ENCODE measurements at regions not wholly inside any gene's neighbourhood (a gene's known extent, or its start where the extent isn't known, plus 50 kb on each side); places are given as distances from the start of the nearest gene placed in this dataset.
A peak's percentile ranks its signal among the peaks of the same experiment; 100 is the strongest.
"Not testable (repeated sequence)": the region's sequence is repeated elsewhere in the genome, so short reads cannot be mapped to it uniquely, and the experiment has no call there.

DNA sequence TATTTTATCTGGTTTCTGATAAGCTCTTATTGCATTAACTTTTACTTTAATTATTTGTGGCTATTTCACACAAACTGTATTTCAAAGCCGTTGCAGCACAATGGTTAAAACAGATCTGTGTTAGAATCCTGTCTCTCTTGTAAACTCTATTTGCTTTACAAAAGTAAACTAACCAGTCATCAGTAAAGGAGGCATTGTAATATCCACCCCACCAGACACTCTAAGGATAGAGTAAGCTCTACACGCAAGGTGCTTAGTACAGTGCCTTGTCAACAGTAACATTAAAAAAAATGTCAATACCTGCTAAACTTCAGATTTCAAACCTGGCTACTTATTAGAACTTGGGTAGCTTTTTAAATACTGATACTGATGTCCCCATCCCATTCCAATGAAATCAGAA, 228.4 kb downstream of the RCHY1 start:
- DNase-seq = no peak

DNA sequence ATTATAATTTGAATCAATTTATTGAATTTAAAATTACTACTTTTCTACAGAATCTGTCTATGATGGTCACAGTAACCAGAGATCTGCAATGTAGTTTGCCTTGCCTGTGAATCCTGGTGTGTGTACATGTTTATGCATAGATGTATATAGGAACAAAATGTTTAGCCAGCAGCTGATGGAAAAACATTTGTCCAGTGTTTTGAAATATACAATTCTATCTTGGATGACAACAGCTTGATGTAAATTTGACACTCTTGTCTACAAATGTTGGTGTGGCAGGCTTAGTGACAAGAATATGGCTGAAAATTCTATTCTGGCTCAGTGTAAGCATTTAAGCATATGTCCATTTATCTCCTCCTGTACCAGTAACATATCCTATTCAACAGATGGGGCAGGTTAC, 229.4 kb downstream of the RCHY1 start:
- no peak for DNase-seq

DNA sequence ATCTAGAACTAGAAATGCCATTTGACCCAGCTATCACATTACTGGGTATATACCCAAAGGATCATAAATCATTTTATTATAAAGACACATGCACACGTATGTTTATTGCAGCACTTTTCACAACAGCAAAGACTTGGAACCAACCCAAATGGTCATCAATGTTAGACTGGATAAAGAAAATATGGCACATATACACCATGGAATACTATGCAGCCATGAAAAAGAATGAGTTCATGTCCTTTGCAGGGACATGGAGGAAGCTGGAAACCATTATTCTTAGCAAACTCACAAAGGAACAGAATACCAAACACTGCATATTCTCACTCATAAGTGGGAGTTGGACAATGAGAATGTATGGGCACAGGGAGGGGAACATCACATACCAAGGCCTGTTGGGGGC, 233.7 kb downstream of the RCHY1 start:
- not testable (repeated sequence) for DNase-seq

DNA sequence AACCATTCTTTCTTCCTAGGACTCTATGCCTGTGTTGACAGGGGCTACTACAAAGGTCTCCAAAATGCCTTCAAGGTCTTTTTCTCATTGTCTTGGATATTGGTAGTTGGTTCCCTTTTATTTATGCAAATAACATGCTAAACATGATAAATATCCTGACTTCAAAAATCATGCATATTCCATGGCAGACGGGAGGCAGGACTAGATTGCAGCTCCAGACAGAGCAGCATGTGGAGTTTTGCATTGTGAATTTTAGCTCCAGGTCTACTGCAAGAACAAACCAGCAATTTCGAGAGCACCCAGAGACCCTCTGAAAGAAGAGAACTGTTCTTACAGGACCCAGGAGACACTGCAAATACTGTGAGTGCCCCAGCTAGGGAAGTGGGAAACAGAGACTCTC, 254.9 kb downstream of the RCHY1 start:
- DNase-seq = no peak

DNA sequence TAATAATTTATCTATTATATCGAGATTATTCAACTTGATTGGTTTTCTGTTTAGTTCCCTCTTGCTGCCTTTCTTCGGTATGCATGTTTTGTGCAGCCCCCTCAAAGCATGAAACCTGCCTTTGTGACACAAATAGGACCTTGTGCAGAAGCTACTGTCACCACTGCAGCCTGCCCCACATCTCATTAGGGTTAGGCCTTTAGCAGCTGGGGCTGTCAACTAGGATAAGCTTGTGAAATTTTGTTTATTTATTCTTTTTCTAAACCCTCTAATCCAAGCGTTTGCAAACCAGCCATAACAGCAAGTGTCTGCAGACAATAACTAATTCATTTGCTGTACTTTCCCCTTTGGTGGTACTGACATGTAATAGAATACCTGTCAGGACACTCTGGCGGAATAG, 258.9 kb downstream of the RCHY1 start:
- DNase-seq = no peak

DNA sequence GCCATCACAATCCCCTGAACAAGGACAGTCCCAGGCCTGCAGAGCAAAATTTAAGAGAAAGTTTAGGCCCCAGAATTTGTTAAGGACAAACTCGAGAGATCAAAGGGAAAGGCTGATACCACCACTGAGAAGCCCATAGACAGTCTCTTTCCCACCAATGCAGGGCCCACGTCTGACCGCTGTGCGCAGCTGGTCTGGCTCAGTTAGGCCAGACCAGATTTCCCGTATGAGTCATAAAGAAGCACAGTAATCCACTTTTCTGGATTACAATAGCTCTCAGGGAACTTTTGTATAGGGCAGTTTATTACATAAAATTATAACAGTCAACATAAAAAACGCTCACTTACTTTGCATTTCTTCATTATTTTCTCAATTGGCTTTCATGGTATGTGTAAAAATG, 259.5 kb downstream of the RCHY1 start:
- no peak for DNase-seq

DNA sequence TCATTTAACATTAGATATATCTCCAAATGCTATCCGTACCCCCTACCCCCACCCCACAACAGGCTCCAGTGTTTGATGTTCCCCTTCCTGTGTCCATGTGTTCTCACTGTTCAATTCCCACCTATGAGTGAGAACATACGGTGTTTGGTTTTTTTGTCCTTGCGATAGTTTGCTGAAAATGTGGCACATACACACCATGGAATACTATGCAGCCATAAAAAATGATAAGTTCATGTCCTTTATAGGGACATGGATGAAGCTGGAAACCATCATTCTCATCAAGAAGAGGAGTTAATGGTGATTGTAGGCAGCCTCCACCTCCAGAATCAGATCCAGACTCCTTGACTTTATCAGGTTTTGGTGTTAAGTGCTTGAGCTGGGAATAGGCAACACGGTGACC, 261.1 kb downstream of the RCHY1 start:
- not testable (repeated sequence) for DNase-seq

DNA sequence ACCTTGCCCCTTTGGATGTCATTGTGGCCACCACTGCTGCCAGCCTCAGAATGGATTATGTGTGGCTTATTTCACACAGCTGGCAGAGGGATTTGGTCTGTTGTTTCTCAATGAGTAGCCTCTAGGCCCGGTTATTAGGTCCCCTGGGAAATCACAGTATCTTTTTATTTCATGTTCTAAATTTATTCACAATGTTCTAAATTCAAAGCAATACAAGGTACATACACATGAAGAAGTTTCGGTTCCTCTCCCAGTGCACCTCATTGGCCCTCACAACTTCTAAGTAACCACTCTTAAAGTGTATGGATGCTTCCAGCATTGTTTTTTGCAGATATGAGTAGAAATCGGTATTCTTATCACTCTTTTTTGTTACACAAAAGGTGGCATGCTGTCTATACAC, 262.7 kb downstream of the RCHY1 start:
- DNase-seq = no peak

DNA sequence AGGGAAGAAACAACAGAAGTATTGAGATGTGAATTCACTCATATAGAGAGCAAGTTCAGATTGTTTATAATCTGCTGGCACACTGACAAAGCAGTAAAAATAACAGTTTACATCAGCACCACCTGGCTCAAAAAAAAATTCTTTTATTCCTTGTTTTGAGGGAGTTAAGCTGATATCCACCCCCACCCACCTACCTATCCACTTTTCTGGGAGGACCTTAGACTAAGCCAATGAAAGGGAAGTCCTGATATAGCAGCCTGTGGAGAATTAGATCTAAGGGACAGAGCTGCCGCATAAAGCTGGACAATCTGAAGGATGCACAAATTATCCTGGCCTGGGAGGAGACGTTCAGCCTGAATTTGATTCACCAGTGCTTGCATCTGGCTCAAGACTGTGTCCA, 264.5 kb downstream of the RCHY1 start:
- no peak for DNase-seq

DNA sequence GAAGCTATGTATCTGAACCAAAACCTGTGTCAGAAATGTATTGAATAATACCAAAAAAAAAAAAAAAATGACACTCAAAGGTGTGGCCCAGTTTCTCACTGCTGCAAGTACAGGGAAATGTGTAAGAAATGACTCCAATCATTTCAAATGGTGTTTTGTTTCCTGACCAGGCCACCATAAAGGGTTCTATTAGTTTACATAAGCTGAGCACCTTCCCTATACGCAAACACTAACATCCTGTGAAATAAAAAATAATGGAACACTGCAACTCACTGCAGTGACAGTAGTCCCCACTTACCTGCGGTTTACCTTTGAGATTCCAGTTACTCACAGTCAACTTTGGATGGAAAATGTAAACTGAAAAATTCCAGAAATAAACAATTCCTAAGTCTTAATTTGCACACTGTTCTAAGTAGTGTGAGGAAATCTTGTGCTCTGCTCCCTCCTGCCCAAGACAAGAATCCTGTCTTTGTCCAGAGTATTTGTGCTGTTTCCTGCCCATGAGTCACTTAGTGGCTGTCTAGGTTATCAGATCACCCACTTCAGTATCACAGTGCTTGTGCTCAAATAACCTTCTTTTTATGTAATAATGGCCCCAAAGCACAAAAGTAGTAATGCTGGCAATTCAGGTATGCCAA, 265.3 kb downstream of the RCHY1 start:
- peak; percentile 35 for DNase-seq

DNA sequence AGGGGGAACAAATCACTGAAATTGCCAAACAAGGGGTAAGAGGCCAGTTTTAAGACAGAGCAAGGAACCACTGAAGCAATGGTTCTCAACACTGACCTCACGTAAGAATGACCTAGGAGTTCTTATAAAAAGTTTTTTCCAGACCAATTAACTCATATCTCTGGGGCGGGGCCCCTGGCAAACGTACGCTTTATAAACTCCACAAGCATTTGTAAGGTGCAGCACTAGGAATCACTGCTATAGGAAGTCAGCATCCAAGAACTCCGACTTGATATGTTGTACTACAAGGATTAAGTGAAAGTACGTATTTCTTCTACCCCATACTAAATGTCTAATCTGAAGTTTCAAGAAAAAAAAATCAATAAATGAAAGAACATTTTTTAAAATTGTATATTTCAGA, 269.9 kb downstream of the RCHY1 start:
- no peak for DNase-seq

DNA sequence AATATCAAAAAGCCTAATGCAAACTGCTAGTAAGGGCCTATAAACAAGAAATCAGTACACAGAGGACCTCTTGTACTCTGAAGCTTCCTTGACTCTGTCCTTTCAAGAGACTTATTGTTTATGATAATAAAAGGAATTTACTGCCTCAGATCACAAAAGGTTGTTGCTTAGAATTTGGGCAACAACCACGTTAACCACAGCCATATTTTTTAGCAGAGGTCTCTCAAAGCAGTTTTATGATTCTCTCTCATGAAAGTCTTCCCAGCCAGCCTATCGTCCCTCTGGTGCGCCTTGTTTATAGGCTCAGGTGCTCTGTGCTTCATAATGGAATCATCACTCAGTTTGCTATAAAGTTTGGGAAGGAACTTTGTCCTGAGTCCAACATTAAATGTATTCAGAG, 270.6 kb downstream of the RCHY1 start:
- no peak for DNase-seq

DNA sequence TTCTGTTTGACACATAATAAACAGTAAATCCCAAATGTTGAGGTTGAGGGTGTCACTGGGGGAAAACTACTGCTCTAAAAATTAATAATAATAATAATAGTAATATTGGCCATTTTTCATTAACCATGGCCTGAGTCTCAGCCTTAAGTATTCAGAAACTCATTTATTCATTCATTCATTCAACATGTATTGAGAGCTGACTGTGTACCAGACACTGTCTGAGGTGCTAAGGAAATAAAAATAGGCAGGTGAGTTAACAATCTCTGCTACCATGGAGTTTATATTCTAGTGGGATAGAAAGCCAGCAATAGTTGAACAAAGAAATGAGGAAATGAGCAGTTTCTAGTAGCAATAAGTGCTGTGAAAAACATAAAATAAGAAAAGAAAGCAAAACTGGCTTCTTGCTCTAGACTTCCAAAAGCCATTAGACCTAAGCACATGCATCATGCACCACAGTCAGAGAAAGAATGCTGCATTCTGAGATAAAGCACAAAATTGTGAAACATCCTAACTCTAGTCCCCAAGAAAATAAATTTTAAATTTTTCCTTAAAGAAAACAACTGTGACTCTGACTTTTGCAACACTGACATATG, 278.7 kb downstream of the RCHY1 start:
- DNase-seq = no peak

DNA sequence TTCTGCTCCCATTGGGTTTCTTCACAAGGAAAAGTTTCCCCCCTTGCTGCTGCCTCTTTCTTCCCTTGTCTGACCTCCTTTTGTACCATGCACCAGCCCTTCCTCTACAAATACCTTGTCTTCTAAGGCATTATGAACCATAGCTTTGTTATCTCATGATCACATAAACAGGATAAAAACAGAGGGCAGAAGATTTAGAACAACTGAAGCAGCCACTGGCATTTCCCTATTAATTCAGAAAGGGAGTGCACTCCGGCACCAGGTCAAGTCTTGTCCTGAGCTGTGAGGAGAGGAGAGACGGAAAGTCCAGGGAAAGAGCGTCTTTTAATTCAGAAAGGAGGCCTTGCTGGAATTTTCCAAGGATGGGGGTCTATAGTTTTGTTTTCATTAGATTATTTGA, 281.7 kb downstream of the RCHY1 start:
- no peak for DNase-seq

DNA sequence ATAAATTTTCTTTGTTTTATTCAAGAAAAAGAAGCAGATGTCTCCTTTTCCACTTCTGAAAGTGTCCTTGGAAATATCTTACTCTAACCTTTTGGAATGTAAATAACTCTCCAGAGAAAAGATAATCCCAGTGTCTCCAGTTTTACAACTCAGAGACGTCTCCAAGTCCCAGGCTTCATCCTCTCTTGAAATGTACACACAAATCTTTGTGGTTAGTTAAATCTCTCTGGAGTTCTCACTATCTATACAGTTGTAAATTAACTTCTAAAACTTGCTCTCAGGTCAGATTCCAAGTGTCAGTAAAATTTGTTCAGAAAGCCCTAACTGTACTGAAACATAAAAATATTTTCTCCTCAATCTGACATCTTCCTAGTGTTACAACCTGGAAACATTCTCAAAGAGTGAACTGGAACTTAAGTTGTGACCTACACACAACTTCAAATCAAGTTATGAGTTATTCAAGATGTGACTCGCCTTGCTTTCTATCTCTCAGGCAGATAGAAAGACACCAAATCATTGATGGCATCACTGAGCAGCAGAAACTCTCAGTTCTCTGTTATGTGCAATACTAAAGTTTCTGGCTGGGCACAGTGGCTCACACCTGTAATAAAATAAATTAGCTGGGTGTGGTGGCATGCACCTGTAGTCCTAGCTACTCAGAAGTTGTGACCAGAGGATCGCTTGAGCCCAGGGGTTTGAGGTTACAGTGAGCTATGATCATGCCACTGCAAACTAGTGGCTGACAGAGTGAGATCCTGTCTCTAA, 284.2 kb downstream of the RCHY1 start:
- DNase-seq = no peak

DNA sequence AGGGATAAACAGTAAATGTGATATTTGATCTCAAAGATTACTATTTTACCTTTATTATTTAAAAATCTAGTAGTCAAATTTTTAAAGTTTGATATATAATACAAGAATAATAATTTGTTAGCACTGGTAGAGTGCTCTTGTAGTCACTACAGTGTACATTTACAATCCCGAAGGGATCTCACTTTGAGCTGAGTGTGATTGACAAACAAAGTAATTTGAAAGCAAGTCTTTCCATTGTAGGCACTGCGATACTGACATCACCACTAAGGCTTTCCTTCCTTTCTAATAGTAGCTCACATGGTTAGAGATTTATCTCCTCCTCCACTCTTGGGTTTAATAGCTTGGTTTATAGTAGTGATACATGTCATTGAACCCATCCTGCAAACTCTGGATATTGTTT, 280.6 kb downstream of the PARM1 start:
- no peak for DNase-seq

DNA sequence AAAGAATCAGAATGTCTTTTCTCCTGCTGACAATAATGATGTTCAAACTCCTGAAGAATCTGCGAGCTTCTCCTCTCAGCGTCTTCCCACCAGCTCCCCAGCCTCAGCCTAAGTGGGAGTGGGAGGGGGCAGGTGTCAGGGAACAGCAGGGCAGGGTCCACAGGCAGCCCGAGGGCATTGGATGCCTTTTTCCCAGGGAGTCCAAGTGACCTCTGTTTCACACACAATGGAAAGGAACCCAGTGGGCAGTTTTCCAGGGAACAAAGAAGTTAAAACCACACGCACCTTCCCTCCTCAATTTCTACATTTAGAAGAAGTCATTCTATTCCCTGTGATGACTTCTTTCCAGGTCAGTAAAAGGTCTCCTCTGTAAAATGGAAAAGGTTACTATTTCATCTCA, 278.5 kb downstream of the PARM1 start:
- DNase-seq = no peak

DNA sequence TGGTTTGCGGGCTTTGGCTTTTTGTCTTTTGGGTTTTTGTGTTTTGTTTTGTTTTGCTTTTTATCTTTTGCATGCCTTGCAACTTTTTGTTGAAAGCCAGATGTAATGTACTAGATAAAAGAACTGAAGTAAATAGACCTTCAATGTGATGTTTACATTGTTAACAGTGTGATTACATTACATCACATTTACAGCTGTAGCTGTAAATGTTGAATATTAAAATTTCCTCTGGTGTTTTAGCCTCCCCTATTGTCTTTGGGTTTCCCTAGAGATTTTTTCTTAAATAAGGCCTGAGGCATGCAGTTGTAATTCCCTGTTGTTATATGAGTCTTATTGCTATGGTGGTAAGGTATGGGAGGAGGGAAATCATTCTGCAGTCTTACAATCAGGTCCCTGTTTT, 275.0 kb downstream of the PARM1 start:
- DNase-seq = no peak

DNA sequence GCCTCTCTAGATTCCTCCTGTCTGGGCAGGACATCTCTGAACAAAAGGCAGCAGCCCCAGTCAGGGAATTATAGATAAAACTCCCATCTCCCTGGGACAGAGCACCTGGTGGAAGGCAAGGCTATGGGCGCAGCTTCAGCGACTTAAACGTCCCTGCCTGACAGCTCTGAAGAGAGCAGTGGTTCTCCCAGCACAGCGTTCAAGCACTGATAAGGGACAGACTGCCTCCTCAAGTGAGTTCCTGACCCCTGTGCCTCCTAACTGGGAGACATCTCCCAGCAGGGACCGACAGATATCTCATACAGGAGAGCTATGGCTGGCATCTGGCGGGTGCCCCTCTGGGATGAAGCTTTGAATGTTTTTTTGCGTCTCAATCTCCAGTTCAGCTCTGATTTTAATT, 262.2 kb downstream of the PARM1 start:
- no peak for DNase-seq

DNA sequence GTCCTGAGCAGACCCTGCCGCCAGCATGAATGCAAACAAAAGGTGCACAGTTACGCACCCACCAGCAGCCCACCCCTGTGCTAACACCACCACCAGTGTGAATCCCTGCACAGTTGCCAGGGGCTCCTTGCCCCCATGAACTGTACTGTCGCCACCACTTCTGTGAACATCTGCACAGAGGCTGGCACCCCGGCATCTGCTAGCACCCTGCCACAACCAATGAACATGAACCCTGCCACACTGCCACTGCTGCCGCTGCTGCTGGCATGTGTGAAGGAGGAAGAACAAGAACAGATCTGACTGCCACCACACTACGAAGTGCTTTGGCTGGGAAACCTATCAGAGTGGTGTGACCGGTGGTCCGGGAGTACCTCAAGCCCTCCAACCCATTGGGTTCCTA, 261.3 kb downstream of the PARM1 start:
- DNase-seq = no peak

DNA sequence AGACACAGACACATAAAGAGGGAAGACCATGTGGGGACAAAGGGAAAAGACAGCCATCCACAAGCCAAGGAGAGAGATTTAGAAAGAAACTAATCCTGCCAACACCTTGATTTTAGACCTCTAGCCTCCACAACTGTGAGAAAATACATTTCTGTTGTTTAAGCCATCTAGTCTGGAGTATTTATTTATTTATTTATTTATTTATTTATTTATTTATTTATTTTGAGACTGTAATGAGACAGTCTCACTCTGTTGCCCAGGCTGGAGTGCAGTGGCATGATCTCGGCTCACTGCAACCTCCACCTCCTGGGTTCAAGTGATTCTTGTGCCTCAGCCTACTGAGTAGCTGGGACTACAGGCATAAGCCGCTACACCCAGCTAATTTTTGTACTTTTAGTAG, 259.3 kb downstream of the PARM1 start:
- DNase-seq = not testable (repeated sequence)

DNA sequence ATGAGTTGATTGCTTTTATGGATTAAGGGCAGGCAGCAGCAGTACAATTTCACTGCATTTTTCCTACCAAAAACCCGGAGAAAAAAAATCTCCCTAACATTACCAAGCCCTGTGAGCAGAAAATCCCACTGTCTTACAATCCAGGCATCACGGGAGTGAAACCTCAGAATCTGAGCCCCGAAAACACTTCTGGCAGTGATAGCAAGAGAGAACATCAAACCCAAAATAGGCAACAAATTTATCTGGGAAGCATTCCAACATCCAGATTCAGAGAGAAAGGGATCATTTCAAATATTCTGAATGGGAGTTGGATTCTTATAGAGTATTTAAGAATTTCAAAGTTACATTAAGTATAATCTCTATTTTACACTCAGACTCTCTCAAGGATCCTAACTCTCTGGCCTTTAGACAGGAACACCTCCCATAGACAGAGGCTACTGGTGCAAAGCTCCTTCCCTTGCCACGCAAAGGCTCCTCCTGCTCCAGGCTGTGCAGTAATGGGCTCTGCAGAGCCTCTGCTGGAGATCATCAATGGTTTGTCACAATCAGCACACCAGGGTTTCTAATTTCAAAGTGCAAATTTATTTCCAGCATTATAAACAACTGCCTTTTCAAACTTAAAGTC, 256.9 kb downstream of the PARM1 start:
- no peak for DNase-seq

DNA sequence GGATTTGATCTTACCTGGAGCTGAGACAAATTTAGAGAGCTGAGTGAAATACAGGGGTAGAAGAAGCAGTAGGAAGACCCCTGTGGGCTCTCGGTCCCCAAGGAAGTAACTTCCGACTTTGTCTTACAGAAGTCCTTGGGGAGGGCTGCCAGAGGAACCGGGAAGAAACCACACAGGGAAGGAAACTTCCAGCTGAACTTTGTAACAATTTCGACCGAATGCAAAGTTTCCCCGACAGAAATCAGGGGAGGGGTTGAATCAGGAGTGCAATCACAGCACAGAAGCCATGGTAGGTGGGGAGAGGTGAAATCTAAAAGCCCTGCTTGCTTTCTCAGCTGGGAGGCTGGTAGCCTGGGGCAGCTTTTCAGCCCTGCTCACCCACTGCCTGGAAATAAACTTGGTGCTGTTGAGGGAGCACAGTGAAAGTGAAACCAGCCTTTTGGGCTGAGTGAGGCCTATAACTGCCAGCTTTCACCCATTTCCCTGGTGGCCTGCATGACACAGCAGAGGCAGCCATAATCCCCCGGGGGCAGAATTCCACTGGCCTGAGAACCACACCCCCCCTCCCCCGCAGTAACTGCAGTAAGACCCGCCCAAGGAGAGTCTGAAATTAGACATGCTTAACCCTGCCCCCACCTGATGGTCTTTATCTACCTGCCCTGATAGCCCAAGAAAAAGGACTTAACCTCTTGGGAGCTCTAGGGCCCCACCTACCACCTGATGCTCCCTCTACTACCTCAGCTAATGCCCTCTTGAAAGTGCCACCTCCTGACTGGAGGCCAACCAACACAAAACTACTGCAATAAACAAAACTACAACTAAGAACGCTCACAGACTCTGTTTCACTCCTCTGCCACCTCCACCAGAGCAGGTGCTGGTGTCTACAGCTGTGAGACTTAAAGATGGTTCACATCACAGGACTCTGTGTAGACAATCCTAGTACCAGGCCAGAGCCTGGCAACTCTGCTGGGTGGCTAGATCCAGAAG, 248.2 kb downstream of the PARM1 start:
- no peak for DNase-seq

Measured in SHP77 treated with DMSO at 0.1 percent for 48 hours (cell line).